ENCODE measurements at regions not wholly inside any gene's neighbourhood (a gene's known extent, or its start where the extent isn't known, plus 50 kb on each side); places are given as distances from the start of the nearest gene placed in this dataset.

GRCh38 chr5:57411982-57412381, 70.6 kb downstream of the ACTBL2 start:
- TF ChIP-seq CTCF (IDR thresholded peaks at IDR 0.05; ENCODE audit: extremely low read depth, low read depth, low read length): no peak
- no peaks in the 10 kb centered on the region for H4K20me1 ChIP-seq (ENCODE audit: insufficient read depth, low read length)
- no peaks in the 10 kb centered on the region for H3K9me3 ChIP-seq (ENCODE audit: low read depth, low read length)
- H3K36me3 ChIP-seq (ENCODE audit: insufficient read depth, low read length): no peaks in the 10 kb centered on the region
- H3K27me3 ChIP-seq (ENCODE audit: insufficient read depth, low read length): no peaks in the 10 kb centered on the region
- peaks cover 12% of the 10 kb centered on the region for H3K4me1 ChIP-seq (ENCODE audit: insufficient read depth, low read length)
- H3K4me2 ChIP-seq (ENCODE audit: insufficient read depth, low read length): peak overlapping the region; percentile 47
- no peaks in the 10 kb centered on the region for H3K79me2 ChIP-seq (ENCODE audit: insufficient read depth, low read length)
- peak overlapping the region; percentile 49 for H3K27ac ChIP-seq (ENCODE audit: low read depth, low read length)
- H3K4me3 ChIP-seq (ENCODE audit: insufficient read depth, low read length): no peak overlapping the region
- DNase-seq (ENCODE audit: insufficient read length, low spot score, missing footprints): peak; percentile 41
- H2AFZ ChIP-seq (ENCODE audit: low read length): no peak overlapping the region

GRCh38 chr5:57410374-57411320, 72.0 kb downstream of the ACTBL2 start:
- Histone ChIP-seq H3K79me2 (ENCODE audit: insufficient read depth, low read length) (no peaks in the 10 kb centered on the region), H4K20me1 (ENCODE audit: insufficient read depth, low read length) (no peaks in the 10 kb centered on the region), H3K27me3 (ENCODE audit: insufficient read depth, low read length) (no peaks in the 10 kb centered on the region), H3K36me3 (ENCODE audit: insufficient read depth, low read length) (no peaks in the 10 kb centered on the region), H2AFZ (ENCODE audit: low read length) (no peak overlapping the region), H3K4me1 (ENCODE audit: insufficient read depth, low read length) (peaks cover 12% of the 10 kb centered on the region), H3K4me2 (ENCODE audit: insufficient read depth, low read length) (no peak overlapping the region), H3K4me3 (ENCODE audit: insufficient read depth, low read length) (no peak overlapping the region), H3K9me3 (ENCODE audit: low read depth, low read length) (no peaks in the 10 kb centered on the region), H3K27ac (ENCODE audit: low read depth, low read length) (no peak overlapping the region)
- TF ChIP-seq CTCF (IDR thresholded peaks at IDR 0.05; ENCODE audit: extremely low read depth, low read depth, low read length): no peak
- DNase-seq (ENCODE audit: insufficient read length, low spot score, missing footprints): peak; percentile 44

- H3K36me3 ChIP-seq (ENCODE audit: insufficient read depth, low read length): no peaks in the 10 kb centered on the region
- H3K79me2 ChIP-seq (ENCODE audit: insufficient read depth, low read length): no peaks in the 10 kb centered on the region
- no peak overlapping the region for H3K27ac ChIP-seq (ENCODE audit: low read depth, low read length)
- no peak for TF ChIP-seq CTCF (IDR thresholded peaks at IDR 0.05; ENCODE audit: extremely low read depth, low read depth, low read length)
- no peak overlapping the region for H3K4me2 ChIP-seq (ENCODE audit: insufficient read depth, low read length)
- peaks cover 12% of the 10 kb centered on the region for H3K4me1 ChIP-seq (ENCODE audit: insufficient read depth, low read length)
- H3K4me3 ChIP-seq (ENCODE audit: insufficient read depth, low read length): no peak overlapping the region
- no peak overlapping the region for H2AFZ ChIP-seq (ENCODE audit: low read length)
- H4K20me1 ChIP-seq (ENCODE audit: insufficient read depth, low read length): no peaks in the 10 kb centered on the region
- no peak for DNase-seq (ENCODE audit: insufficient read length, low spot score, missing footprints)
- no peaks in the 10 kb centered on the region for H3K9me3 ChIP-seq (ENCODE audit: low read depth, low read length)
- H3K27me3 ChIP-seq (ENCODE audit: insufficient read depth, low read length): no peaks in the 10 kb centered on the region
Observed at GRCh38 chr5:57408714-57409113, 73.9 kb downstream of the ACTBL2 start.

GRCh38 chr5:57408285-57408684, 74.3 kb downstream of the ACTBL2 start:
- Histone ChIP-seq H3K9me3 (ENCODE audit: low read depth, low read length) (no peaks in the 10 kb centered on the region), H3K27me3 (ENCODE audit: insufficient read depth, low read length) (no peaks in the 10 kb centered on the region), H3K79me2 (ENCODE audit: insufficient read depth, low read length) (no peaks in the 10 kb centered on the region), H4K20me1 (ENCODE audit: insufficient read depth, low read length) (no peaks in the 10 kb centered on the region), H3K4me1 (ENCODE audit: insufficient read depth, low read length) (peaks cover 12% of the 10 kb centered on the region), H3K36me3 (ENCODE audit: insufficient read depth, low read length) (no peaks in the 10 kb centered on the region), H3K27ac (ENCODE audit: low read depth, low read length) (no peak overlapping the region), H3K4me2 (ENCODE audit: insufficient read depth, low read length) (no peak overlapping the region), H3K4me3 (ENCODE audit: insufficient read depth, low read length) (no peak overlapping the region), H2AFZ (ENCODE audit: low read length) (no peak overlapping the region)
- TF ChIP-seq CTCF (IDR thresholded peaks at IDR 0.05; ENCODE audit: extremely low read depth, low read depth, low read length): no peak
- no peak for DNase-seq (ENCODE audit: insufficient read length, low spot score, missing footprints)

Measured in osteoblast (primary cell).